H4 (cell line): ENCODE measurements at regions not wholly inside any gene's neighbourhood (a gene's known extent, or its start where the extent isn't known, plus 50 kb on each side); places are given as distances from the start of the nearest gene placed in this dataset.

ENCODE experiments used
- DNase-seq: peaks from one replicate; pipeline ENCODE4 v3.0.0-alpha.2; 2015; ENCODE audit warnings: low spot score

GRCh38 chr1:199333180-199333579 is 694.3 kb upstream of the NR5A2 start:
- DNase-seq: no peak

- no peak for DNase-seq
Measured at GRCh38 chr1:199335496-199335895, 692.0 kb upstream of the NR5A2 start.

GRCh38 chr1:199336745-199337640 is 690.5 kb upstream of the NR5A2 start:
- DNase-seq: no peak

DNA sequence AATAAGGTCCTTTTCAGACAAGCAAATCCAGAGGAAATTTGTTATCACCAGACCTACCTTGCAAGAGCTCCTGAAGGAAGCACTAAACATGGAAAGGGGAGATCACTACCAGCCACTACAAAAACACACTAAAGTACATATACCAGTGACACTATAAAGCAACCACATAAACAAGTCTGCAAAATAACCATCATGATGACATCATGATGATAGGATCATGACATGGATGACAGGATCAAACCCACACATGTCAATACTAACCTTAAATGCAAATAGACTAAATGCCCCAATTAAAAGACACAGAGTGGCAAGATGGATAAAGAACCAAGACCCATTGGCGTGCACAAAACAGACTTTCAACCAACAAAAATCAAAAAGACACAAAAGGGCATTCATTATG is 688.8 kb upstream of the NR5A2 start:
- no peak for DNase-seq

DNA sequence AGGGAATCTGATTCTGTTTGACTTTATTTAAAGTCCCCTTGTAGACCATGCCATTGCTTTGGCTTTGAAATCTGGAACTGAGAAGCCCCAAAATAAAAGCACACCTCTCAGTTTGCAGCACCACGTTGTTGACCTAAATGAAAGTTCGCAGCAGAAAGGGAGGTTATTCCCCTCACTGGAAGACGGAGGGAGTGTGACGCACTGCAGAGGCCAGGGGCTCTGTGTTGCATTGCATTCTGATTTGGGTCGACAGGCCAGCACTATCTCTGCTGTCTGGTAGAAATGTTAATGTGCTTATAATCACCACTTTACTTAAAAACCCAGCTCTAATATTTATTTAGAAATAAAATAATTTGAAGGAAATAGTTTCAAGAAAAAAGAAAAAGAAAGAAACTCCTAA is 675.2 kb upstream of the NR5A2 start:
- DNase-seq: no peak

DNA sequence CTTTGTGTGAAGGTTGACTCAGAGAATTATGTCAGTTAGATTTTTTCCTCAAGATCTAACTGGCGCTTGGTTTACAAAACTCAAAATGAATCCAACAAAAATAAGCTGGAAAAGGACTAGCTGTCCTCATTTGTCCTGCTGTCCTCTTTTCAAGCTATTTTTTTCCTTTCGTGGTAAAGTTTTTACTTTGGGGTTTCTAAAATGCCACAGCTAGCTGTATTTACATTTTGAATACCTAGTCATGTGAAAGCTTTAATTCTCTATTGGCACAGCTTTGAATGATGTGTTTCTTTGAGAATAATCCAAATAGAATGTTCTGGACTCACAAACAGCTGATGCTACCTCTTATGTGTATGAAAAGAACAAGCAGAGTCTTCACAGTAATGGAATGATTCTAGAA is 673.6 kb upstream of the NR5A2 start:
- no peak for DNase-seq

GRCh38 chr1:199356561-199356960 is 670.9 kb upstream of the NR5A2 start:
- no peak for DNase-seq

- DNase-seq: no peak
Measured at GRCh38 chr1:199357599-199357998, 669.9 kb upstream of the NR5A2 start.

- no peak for DNase-seq
Measured at GRCh38 chr1:199362996-199363395, 664.5 kb upstream of the NR5A2 start.

DNA sequence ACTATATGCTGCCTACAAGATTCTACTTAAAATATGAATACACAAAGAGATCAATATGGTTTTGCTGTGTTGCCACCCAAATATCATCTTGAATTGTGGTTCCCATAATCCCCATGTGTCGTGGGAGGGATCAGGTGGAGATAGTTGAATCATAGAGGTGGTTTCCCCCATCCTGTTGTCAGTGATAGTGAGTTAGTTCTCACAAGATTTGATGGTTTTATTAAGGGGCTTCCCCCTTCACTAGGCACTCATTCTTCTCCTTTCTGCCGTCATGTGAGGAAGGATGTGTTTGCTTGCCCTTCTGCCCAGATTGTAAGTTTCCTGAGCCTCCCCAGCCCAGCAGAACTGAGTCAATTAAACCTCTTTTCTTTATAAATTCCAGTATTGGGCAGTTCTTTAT is 654.4 kb upstream of the NR5A2 start:
- no peak for DNase-seq

- DNase-seq: no peak
Measured at GRCh38 chr1:199377211-199377610, 650.3 kb upstream of the NR5A2 start.

DNA sequence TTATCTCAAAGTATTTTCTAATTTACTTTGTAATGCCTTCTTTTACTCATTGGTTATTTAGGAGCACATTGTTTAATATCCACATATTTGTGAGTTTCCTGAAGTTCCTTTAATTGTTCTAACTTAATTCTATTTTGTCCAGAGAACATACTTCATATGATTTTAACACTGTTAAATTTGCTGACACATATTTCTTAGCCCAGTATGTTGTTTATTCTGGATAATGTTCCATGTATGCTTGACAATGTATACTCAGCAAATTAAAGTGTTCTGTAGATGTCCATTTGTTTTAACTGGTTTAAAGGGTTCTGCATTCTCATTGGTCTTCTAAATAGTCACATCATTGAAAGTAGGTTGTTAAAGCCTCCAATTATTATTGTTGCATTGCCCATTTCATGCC is 643.7 kb upstream of the NR5A2 start:
- no peak for DNase-seq

DNA sequence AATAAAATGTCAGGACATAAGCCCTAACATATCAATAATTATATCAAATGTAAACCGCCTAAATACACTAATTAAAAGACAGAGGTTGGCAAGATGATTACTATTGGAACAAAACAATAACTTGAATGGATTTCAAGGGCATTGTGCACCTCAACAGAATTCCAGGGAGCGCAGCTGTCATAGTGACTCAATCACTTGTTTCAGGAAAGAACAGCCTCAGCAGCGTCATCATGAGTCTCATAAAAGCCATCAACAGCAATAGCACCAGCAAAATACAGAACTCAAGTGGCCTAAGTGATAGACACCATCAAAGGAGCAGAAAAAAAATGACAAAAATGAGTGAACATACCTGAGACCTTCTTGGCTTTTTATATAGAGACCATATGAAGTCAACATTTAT is 632.7 kb upstream of the NR5A2 start:
- no peak for DNase-seq

DNA sequence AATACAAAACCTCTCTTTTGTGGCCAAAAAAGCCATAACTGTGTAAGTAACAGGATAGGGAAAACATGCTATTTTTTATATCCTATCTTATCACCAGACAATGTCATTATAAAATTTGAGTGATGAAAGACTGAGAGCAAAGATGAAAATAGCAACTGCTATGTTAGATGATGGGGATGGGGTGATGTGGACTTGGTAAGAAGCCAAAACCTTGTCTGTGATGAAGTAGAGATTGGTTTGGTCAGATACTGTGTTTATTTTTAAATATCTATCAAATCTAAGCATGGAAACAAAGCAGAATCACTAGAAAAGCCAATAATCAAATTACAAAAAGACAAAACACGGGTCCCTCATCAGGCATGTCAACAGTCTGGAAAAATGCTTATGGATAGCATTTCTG is 631.1 kb upstream of the NR5A2 start:
- DNase-seq: no peak

GRCh38 chr1:199399996-199400724 is 627.4 kb upstream of the NR5A2 start:
- DNase-seq: no peak

DNA sequence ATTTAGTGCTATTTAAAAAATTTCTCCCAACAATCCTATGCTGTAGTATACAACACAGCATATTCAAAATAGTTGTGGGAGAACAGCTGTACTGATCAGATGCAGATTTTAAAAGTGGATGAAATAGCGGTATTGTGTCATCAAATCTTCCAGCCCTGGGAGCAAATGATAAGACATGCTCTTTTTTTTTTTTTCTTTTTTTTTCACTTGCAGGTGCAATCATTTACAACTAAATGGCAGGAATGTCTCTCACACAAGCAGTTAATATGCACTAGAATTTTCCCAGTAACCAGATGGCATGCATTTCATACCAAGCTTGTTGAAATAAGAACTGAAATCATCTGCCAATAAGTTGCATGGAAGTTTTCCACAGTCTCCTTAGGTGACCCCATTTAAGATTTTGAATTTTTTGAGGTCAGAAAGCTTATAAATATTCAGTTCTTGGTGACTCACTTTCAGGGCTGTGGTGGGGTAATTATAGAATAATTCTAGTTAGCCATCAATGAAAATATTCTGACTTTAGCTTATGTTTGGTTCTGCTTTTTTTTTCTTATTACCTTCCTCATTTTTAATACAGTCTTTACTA is 623.9 kb upstream of the NR5A2 start:
- DNase-seq: no peak

GRCh38 chr1:199404191-199404590 is 623.3 kb upstream of the NR5A2 start:
- DNase-seq: no peak

- DNase-seq: no peak
Measured at GRCh38 chr1:199404976-199405375, 622.5 kb upstream of the NR5A2 start.

DNA sequence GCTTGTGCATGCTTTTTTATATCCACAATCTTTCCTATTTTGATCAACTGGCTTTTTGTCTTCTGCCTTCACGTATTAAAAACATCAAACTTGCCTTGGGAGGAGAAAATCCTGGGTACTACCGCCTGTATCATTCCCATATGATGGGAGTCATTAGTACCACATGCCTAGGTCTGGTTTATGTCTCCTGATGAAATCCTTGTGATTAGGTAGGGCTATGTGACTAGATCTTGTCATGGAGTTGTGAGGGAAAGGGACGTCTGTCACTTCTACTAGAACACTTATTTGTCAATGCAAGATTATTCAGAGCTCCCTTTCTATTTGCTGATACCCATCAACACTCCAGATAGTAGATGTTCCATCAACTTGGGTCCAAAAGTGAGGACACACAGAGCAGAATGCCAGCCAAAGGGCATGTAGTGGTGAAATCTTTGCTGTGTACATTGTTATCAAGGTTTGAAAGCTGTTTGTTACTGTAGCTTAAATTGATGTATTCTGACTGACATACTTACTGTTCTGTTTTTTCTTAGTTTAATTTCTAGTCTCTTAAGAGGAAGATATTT is 621.8 kb upstream of the NR5A2 start:
- DNase-seq: no peak

GRCh38 chr1:199410462-199410861 is 617.0 kb upstream of the NR5A2 start:
- DNase-seq: no peak

DNA sequence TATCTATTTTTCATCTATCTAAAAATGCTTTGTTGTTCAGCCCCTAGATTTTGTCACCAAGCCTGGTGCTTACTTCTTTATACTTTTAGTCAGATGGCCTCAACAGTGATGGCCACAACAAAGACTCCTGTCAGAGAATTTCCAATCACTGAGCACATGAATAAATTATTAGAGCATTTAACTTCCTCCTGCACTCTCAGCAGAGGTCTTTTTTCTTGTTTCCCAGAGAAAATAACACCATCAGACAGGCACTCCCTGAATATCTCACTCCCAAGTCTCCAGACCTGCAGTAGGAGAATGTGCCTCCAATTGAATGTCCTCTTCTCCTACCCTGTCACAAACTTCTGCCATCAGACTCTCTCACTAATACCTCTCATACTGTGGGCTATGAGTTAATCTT is 616.0 kb upstream of the NR5A2 start:
- DNase-seq: no peak

DNA sequence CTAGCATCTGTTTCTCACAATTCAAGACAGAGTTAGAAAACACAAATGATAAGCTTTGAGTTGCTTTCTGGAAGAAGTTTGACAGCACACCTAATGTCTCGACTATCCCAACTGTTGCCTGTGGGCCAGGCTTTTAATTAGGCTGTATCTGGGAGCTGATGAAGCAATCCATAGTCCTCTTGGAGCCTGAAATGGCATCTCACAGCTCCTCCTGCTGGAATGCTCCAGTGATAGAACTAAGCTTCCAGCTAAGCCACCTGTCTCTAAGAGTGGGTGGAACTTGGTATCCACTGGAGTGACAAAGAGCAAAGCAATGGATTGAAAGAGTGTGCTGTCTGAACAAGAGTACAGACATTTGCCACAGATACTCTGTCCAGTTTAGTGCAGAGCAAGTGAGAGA is 605.3 kb upstream of the NR5A2 start:
- DNase-seq: peak; percentile 16

DNA sequence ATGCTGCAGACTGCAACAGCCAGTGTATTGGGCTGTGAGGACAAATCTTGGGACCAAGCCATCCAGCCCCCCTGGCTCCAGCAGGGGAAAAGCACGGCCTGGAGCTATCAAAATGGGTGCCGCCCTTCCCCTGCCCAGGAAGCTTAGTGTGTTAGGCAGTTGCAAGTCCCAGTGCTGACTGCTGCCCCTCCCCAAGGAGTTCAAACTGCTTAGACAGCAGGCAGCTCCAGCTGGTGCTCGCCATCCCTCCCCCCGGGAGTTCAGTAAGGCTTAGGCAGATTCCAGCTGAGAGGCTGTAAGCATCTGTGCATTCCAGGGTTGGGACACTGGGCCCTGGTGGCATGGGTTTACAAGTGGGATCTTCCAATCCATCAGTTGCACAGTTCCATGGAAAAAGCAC is 579.6 kb upstream of the NR5A2 start:
- peak; percentile 6 for DNase-seq
